NB4 (cell line): ENCODE measurements at regions not wholly inside any gene's neighbourhood (a gene's known extent, or its start where the extent isn't known, plus 50 kb on each side); places are given as distances from the start of the nearest gene placed in this dataset.

Source experiments
- CTCF ChIP-seq: IDR thresholded peaks from one replicate; pipeline ENCODE4 v1.5.1; 2012; ENCODE audit warnings: low read depth, low read length
- MAX ChIP-seq: IDR thresholded peaks from 2 replicates; pipeline ENCODE4 v1.6.1; 2011; ENCODE audit warnings: low read depth, low read length
- POLR2A ChIP-seq: IDR thresholded peaks from 2 replicates; pipeline ENCODE4 v1.6.1; 2011; ENCODE audit warnings: mild to moderate bottlenecking; ENCODE audit not compliant: insufficient read length; ENCODE audit errors: extremely low read depth

DNA sequence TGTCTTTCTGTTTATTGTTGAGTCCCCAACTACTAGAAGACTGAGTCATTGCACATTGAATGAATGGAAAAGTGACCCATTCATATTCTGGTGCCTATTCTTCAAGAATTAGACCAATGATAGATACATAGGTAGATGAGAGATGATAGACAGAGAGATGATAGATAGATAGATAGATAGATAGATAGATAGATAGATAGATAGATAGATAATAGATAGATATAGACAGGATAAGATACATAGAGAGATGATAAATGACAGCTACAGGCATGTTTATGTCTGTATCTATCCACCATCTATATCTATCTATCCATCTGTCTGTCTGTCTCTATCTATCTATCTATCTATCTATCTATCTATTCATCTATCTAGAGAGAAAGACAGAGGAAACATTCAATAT lies 170.3 kb upstream of the ARRDC4 start:
- TF ChIP-seq CTCF: no peak
- TF ChIP-seq POLR2A: no peak
- TF ChIP-seq MAX: no peak
